HG03025 (cell line): ENCODE measurements at regions not wholly inside any gene's neighbourhood (a gene's known extent, or its start where the extent isn't known, plus 50 kb on each side); places are given as distances from the start of the nearest gene placed in this dataset.
"Not testable (repeated sequence)": the region's sequence is repeated elsewhere in the genome, so short reads cannot be mapped to it uniquely, and the experiment has no call there.

ENCODE experiments used
- ATAC-seq: cut with Tn5 transposase; IDR thresholded peaks from one replicate; pipeline ENCODE4 v1.9.1; 2021; ENCODE audit warnings: mild to moderate bottlenecking, moderate library complexity; ENCODE audit not compliant: unreplicated experiment, low FRiP score

DNA sequence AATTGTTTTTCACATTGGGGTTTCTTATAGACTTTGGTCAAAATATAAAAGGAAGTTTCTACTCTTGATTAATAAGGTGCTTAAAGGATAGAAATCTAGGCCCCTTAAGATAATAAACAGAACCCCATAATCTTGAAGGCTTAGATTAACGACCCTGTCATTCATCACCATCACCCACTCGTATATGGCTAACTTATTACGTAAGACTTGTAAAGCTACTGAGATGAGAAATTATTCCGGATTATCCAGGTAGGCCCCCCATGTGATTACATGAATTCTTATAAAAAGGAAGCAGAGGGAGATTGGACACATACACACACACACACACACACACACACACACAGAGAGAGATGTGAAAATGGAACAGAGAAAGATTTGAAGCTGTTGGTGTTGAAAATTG lies 1489.2 kb upstream of the TENM4 start:
- ATAC-seq, result no peak

DNA sequence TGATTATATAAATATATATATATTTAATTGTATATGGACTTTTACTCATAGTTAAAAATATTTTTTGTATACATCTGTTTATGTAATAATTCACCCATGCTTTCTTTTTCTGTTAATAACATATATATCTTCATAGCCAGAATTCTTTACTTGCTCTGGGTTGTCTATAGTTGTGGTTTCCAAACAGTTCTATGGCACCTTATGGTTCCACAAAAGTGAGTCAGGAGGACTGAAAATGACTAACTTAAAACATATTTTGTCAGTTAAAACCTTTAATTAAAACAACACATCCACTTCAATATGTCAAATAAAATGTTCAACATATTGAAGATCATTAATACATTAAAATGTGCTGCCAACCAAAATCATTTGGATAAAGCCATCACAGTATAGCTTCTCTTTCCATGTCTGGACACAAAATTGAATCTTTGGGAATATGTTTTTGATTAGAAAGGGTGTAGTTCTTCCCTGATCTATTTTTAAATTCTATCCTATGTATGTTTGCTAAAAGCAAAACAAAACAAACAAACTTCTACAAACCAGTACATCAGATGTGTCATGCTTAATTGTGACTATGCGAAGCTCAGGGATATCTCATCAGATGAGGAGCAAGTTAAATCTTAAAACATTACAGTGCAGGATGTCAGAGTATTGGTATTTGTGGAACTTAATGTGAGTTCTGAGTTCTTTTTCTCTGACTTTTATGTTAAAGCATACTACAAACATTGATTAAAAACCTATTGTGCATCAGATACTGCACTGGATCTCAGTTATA lies 1488.4 kb upstream of the TENM4 start:
- no peak for ATAC-seq

DNA sequence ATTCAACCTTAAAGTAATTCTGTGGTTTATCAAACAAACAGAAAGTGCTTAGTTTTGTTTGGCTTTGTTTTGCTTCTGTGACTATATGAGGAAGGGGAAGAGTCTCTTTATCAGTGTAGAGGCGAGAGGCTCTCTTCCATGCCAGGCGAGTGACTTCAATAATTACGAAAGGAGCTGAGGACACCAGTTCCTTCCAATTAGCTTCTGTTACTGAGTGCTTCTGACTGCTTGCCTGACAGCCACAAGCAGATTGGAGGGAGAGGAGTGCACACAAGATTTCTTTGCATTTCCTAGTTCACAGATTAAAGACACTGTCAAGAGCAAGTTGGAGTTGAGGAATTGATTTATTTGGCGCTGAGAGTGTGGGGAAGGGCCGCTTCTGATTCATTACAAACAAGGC lies 1484.5 kb upstream of the TENM4 start:
- no peak for ATAC-seq

DNA sequence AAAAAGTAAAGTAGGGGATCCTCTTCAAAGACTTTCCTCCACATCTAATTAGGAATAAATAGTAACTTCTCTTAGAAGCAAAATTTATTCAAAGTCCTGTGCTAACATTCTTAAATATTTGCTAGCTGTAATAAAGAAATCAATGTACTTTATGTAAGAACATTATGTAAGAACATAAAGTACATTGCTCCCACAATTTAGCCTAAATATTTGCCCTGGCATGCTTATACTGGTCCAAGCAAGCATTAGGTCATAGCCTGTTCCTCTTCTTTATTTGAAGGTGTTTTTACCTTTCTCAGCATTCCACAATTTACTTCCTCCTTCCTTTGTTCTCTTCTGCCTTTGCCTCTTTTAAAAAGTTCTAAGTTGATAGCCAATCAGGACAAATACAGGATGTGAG lies 1480.5 kb upstream of the TENM4 start:
- not testable (repeated sequence) for ATAC-seq

DNA sequence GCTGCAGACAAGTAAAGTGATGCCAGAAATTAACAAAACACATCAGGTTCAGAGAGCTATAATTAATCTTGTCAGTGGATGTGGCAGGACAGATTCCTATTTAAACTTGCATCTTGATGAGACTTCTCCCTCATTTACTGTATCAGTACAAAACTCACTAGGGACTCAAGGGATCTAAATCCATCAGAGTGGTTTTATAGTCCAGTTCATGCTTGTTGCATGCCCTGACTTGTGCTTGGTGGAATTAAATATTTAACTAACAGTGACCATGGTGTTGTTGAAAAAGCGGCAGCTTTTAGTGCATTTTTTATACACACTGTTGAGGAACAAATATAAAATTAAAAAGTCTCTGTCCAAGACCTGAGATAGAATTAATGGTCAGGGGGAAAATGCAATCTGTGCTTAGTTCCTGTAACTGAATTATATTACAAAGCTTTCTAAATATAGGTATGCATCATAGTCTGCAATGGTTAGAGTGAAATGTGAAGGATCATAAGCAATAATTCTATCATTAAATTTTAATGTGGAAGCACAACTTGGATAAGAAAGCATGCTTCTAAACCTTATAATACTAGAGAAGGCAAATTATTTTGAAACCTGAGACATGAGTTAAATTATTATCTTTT lies 1475.5 kb upstream of the TENM4 start:
- no peak for ATAC-seq

DNA sequence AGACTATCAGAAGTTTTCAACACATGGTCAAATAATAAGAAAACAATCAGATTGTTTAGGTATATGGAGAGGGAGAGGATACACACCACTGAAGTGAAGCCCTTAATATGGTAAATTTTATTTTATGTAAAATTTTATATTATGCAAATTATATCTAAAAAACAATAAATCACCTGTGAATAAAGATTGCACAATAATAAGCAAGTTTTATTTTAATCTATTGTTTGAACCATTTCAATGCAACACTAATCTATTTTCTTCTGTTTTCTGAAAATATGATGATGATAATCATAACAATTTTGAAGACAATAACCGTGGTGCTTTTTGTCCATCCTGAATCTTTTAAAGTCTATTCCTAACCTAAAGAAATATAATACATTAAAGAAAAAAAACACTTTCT lies 1473.5 kb upstream of the TENM4 start:
- ATAC-seq, result no peak

DNA sequence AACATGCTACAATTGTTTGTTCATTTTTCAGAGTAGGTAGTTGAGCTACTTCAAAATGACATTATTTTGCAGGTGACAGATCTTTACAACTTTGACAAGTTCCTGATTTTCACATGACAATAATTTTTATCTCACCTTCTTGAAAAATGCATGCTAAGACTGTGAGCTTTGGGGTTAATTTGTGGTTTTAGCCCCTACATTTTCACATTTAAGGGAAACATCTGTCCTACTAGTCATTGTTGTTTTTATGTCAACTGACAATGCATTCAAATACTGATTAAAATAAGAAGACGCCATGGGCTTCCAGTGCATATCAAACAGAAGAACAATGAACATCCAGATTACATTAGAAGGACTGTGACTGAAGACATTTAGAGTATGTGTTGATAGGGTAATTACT lies 1470.8 kb upstream of the TENM4 start:
- ATAC-seq, result no peak

DNA sequence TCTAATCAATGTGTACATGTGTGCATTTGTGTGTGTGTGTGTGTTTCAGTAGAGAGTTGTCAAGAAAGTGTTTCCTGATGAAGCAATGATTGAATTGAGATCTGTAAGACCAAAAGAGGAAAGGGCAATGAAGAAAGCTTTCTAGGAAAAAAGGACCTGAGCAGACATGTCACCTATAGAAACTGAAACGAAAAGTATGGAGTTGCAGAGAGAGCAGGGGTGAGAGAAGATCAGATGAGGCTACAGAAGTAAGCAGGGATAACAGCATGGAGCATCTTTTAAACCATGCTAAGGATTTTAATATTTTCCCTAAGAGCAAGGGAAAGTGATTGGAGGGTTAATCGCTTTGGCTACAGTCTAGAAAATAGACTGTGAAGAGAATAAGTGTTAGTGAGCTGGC lies 1459.4 kb upstream of the TENM4 start:
- ATAC-seq, result no peak

DNA sequence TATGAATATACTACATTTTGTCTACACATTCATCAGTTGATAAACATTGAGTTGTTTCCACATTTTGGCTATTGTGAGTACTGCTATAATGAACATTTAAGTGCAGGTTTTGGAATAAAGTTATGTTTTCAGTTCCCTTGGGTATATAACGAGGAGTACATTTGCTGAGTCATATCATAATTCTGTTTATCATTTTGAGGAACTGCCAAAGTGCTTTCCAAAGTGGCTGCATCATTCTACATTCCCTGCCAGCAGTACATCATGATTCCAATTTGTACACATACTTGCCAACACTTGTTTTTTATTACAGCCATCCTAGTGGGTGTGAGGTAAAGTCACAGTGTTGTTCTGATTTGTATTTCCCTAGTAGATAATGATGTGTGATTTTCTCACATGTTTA lies 1458.6 kb upstream of the TENM4 start:
- no peak for ATAC-seq

DNA sequence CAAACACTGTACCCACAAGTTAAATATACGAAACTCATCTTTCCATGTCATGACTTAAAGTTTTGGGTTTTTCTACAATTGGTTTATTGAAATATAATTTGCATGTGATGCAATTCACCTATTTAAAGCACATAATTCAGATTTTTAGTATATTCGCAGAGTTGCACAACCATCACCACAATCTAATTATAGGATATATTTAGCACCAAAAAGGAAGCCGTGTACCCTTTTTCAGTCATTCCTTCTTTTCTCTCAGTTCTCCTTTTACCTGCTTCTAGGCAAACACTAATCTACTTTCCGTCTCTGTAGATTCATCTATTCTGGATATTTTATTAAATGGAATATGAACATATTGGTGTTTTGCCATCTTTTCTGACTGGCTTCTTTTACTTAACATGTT lies 1458.1 kb upstream of the TENM4 start:
- ATAC-seq, result no peak

DNA sequence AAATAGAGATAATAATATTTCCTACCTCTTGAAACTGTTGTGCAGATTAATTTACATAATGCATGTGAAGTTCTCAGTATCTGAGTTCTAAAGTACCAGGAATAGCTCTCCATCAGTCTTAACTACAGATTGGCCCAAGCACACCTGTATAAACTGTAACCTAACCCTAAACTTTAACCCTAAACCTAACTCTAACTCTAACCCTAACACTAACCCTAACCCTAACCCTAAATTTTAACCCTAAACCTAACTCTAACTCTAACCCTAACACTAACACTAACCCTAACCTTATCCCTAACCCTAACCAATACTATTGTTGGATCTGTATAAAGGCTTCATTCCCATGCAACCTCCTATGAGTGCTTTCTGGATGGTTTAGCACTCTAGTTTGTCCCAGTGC lies 1445.9 kb upstream of the TENM4 start:
- ATAC-seq, result no peak

DNA sequence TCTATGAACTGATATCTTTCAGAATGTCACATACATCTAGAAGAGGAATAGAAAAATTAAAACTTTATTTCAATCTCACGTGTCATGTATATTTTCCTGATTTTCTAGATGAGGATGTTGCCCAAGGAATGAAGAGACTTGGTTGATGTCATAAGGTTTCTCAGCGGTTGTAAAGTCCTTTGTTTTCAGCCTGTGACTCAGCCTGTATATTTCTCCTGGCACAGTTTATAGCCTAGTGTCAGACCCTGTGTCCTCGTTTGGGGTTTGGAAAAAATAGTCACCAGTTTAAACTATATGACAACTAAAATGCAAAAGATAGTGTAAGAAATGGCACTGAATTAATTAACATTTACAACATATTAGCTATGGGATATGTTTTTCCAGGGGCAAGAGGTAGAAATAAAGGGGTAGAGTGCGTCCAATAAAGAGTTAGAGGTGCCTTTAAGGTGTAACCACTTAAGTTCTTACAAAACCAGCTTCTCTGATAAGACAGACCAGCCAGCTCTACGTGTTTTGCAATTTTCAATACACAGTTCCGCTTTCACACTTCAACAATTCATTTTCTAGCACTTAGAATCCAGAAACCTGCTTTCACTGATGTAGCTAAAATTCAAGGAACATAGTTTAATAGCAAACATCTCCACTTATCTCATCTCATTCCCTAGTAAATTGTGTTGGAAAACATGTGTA lies 1432.6 kb upstream of the TENM4 start:
- no peak for ATAC-seq

DNA sequence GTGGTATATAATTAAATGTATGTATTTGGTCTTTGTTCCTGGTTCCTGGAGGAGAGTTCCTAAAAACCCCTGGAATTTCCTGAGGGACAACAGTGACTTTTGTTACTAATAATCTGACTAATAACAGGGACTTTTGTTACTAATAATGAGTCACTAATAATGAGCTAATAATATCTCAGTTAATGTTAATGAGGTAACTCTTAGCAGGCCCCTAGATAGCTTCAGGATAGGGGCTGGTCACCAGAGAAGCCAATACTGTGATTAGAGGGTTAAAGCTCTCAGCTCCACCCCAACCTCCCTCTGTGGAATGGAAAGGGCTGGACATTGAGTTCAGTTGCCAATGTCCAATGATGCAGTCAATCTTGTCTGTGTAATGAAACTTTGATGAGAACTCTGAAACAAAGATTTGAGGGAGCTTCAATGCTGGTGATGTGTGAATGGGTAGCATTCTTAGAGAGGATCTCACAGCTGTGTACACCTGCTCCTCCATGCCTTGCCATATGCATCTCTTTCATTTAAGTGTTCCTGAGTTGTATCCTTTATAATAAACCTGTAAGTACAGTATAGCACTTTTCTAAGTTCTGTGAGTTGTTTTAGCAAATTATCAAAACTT lies 1431.4 kb upstream of the TENM4 start:
- no peak for ATAC-seq

DNA sequence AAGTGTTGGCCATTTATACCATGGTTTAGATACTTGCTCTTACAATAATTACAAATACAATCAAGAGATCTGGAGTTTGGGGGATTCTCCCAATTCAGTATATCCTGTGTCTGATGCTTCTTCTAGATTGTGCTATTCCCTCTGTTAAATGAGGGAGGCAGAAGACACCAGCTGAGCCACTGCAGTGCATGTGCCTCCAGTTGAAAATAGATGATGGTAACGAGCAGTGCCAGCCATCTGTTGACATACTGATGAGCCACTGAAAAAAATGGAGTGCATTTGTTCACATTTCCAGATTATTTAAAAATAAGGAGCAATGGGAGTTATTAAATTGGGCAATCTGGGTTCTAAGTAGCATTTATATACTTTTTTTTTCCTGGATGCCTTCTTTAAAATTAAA lies 1428.0 kb upstream of the TENM4 start:
- ATAC-seq, result no peak

DNA sequence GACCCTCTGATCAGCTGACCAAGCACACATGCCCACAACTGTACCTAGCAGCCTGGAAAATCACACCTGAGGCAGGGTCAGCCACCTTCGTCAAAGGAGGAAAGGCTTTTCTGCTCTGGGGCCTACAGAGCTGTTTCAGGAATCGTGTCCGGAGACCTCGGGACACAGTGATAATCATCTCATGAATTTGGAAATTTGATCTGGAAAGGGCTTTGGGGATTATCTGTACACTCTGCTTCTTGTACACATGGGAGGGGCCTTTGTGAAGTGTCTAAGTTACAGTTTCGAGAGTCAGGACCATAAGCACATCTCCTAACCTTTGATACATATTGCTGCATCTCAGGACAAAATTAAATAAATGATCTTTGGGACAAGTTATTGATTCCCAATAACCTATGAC lies 1421.2 kb upstream of the TENM4 start:
- ATAC-seq, result no peak

DNA sequence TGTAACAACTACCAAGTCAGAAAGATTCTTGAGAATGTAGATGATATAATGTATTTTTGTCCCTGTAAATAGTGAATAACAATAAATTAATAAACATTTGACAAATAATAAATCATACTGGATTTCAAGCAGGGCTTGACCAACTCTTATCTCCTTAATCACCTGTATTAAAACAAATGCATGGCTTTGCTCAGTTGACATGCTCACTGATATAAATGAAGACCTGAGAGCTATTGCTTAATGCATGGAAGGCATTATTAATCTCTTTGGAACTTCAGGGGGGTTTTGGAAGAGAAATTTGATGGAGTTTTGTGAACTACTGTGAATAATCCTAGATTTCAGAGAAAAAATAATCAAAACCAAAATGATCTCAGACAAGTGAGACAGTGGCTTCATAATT lies 1420.4 kb upstream of the TENM4 start:
- ATAC-seq, result no peak

DNA sequence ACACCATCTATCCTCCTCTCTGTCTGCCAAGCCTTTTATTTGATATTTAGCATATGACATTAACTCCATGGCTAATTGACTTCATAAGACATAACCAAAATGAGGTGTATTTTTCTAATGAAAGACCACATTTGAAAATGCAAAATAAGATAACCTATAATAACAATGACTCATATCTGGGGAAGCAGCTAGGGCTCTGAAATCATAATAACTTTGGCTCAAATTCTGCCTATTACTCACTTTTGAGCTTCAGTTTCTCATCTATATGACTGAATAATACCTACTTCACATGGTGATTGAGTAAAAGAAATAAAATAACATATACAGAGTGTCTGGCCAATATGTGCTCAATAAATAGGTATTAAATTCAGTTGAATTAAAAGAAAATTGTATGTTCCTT lies 1419.8 kb upstream of the TENM4 start:
- ATAC-seq, result no peak

DNA sequence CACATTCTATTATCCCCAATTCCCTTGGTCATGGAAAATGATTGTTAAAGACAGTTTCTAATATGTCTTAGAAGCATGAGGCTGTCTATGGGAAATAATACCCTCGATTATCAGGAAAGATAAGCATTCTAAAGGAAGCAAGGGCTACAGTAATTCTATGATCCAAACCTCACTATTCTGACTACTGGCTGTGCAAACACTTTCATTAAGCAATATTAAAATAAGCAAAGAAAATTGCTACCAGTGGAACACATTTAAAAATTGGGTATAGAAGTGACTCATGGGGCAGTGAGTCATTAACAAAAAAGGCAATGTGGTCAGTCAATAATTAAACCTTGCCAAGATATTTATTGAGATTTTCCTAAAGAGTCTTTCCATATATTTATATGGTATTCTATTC lies 1415.2 kb upstream of the TENM4 start:
- ATAC-seq, result no peak

DNA sequence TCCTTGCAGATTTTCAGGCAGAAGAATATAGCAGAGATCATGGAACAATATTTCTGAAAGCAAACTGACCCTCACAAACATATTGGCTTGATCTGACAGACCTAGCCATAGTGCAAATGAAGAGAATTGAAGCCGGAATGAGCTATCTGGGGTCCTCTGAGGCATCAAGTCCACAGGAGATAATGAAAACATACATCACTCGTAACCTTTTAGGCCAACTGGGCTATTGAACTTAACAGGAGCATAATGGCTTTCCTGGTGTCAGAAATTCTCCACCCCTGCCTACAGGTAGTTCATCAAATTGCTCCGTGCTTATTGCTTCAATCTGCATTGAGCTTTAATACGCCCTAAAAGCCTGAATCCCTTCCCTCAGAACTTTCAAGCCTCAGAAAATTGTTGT lies 1414.6 kb upstream of the TENM4 start:
- no peak for ATAC-seq

DNA sequence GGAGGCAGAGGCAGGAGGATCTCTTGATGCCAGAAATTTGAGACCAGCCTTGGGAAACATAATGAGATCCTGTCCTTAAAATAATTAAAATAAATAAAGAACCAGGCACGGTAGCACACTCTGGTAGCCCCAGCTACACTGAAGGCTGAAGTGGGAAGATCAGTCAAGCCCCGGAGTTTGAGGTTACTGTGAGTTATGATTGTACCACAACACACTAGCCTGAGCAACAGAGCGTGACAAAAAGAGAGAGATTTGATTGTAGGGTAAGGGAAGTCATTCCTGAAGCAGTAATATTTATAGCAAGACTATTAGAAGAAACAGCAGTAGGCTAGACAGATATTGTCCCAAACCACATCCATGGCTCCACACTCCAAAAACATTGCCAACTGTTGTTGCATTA lies 1408.4 kb upstream of the TENM4 start:
- no peak for ATAC-seq

DNA sequence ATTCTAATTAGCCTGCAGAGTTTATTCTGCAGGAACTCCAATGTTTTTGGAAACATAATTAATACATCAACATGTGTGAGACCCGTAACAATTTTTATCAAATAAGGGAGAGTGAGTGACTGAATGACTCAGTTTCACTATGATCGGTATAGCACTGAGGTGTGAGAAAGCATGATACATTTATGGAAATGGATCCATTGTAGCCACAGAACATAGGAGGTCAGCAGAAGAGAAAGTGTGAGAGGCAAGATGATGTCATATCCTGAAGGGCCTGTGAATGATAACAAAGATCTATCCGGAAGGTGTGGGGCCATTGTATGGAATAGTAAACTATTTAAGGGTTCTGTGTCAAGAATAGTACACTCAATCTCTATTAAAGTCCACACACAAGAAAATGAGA lies 1406.1 kb upstream of the TENM4 start:
- ATAC-seq, result peak; percentile 93

DNA sequence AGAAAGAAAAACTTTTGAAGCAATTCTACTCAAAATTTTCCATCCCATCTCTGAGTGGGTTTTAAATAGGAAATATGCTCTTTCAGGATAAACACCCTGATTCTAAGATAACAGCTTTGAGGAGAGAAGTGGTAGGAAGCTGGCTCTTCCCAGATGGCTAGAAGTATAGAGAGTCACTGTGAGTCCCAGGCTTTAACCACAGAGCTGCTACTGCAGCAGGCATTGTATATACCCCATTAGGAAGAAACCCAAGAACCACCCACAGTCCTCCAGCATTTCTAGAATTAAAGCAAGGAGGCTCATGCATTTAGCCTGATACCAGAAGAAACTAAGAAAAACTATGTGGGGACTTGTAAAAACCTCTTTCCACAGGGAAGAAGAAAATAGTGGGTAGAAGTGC lies 1405.6 kb upstream of the TENM4 start:
- no peak for ATAC-seq
